Embryonic facial prominence (tissue), 1 donor: ENCODE measurements at regions not wholly inside any gene's neighbourhood (a gene's known extent, or its start where the extent isn't known, plus 50 kb on each side); places are given as distances from the start of the nearest gene placed in this dataset.
"Not testable (repeated sequence)": the region's sequence is repeated elsewhere in the genome, so short reads cannot be mapped to it uniquely, and the experiment has no call there.

ENCODE experiments used
- DNase-seq: peaks from one replicate; pipeline ENCODE4 v3.0.0-alpha.2; 2016; ENCODE audit errors: extremely low spot score

DNA sequence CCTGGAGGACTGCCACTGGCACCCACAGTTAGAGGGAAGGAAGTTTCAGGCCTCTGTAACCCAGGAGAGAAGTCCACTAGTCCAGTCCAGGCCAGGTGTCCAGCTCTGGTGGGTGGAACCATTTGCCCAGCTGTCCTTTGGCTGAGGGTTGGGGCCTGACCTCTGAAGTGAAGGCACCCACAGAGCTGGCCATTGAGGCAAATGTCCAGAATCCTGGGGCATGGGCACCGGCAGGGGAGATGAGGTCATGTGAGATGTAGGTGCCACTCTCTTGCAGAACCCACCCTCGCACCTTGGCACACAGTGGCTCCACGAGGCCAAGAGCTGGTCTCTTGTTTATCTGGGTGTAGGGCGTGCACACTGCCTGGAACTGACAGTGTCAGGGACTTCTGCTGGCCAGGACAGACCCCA, 162.8 kb downstream of the SMAD6 start:
- DNase-seq = no peak

DNA sequence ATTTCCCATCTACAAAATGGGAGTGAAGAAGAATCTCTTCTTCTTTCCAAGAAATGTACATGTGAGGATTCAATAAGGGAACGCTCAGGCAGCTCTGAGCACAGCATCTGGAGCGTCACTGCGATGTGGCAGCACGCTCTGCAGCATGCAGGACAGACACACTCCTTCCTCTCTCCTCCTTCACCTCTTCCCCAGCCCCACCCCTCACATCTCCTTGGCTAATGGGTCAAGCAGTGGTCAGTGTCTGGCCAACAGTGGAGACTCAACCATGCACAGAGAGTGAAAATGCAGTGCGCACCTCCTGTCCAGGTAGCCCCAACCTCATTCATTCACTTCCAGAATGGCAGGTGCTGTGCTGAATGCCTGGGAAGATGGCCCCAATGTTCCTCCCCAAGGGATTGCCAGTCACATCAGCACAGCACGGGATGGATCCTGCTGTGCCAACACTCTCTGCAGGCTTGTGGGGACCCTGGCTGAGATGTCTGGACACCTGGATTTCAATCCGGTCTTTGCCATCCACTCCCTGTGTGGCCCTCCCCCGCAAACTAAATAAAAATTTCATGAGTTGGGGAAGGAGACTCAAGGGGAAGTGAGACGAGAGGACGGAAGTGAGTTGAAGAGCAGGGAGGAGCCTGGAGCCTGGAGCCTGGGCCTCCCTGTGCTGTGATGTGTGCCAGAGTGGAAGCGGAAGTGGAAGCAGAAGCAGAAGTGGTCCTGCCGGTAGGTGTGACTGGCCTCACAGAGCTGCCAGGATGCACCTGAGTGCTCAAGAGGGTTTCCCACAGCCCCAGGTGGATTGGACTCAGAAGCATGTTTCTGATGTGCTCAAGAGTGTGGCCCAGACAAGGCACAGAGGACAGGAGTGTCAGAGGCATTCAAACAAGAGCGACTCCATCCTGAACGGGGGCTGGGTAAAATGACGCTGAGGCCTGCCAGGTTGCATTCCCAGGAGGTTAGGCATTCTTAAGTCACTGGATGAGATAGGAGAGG, 163.9 kb downstream of the SMAD6 start:
- no peak for DNase-seq

- no peak for DNase-seq
Observed at GRCh38 chr15:66866656-66867055, 164.6 kb downstream of the SMAD6 start.

DNA sequence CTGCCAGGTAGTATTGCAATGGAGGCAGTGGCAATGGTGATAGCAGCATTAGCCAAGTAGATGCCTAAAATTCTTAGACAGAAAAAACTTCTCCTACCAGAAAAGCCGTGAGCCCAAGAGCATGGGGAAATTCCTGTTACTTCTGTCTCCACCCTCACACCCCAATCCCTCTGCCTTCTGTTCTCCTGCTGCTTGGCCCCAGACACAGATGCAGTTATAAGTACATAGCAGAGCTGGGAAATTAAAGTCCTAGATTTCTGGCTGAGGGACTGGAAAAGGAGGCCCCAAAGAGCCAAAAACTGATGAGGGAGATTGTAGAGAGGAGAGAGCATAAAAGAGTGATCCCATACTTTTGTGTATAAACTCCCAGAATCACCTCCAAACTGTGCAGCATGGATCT, 166.9 kb downstream of the SMAD6 start:
- DNase-seq = no peak

DNA sequence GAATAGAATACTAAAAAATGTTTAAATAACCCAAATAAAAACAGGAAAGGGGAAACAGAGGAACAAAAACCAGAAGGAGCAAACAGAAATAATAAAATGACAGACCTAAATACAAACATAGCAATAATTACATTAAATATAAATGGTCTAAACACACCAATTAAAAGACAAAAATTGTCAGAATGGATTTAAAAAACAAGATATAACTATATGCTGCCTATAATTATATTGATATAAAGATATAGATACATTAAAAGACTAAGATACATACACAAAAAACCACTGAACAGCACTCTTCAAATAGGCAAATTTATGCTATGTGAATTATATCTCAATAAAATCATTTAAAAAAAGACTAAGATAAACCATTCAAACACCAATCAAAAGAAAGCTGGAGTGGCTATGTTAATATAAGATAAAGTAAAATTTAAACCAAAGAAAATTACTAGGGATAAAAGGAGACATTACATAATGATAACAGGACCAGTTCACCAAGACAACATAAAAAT, 168.9 kb downstream of the SMAD6 start:
- DNase-seq = no peak

DNA sequence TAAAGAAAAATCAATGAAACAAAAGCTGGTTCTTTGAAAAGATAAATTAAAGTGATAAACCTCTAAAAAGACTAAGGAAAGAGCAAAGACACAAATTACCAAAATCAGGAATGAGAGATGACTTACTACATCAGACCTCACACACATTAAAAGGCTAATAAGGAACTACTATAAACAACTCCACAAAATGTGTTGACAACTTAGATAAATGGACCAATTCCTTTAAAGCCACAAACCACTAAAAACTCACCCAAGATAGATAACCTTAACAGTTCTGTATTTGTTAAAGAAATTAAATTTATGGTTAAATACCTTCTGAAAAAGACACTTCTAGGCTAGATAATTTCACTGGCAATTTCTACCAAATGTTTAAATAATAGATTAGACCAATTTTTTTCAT, 170.4 kb downstream of the SMAD6 start:
- no peak for DNase-seq

DNA sequence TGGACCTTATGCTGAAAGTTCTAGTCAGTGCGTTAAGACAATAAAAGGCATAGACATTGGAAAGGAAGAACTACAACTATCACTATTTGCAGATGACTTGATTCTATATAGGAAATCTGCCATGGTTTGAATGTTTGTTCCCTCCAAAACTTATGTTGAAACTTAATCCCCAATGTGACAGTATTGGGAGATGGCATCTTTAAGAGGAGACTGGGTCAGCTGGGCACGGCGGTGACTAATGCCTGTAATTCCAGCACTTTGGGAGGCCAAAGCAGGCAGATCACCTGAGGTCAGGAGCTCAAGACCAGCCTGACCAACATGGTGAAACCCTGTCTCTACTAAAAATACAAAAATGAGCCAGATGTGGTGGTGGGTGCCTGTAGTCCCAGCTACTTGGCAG, 171.3 kb downstream of the SMAD6 start:
- not testable (repeated sequence) for DNase-seq

DNA sequence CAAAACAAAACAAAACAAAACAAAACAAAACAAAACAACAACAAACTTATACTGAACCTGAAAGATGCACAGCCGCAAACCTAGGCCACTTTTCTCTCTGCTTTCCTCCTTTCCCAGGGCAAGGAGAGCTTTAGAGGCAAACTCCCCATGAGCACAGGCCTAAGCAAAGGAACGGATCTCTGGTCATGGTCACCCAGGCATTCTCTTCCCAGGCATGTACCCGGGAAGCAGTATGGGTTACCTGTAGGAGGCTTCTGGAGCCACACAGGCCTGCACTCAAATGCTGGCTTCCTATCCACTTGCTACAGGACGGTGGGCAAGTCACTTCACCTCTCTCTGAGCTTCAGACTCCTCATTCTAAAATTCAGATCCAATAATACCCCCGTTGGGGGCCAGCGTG, 171.8 kb downstream of the SMAD6 start:
- DNase-seq = no peak

GRCh38 chr15:66875588-66876420, 173.8 kb downstream of the SMAD6 start:
- DNase-seq = no peak

DNA sequence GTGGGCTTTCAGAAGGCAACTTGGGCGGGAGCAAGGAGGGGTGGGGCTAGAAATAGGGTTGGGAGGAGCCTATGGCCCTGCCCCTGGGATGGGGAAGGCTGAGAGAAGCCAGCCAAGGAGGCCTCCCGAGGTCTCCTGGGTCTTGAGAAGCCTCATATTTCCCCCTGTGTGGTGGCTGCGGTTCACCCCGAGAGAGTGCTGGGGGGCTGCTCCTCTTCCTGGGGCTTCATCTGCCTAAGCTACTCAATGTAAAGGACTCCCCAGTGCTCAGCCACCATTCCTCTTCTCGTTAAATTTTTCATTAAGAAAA, 174.3 kb downstream of the SMAD6 start:
- no peak for DNase-seq

- DNase-seq = no peak
Observed at GRCh38 chr15:66876731-66877476, 174.9 kb downstream of the SMAD6 start.

DNA sequence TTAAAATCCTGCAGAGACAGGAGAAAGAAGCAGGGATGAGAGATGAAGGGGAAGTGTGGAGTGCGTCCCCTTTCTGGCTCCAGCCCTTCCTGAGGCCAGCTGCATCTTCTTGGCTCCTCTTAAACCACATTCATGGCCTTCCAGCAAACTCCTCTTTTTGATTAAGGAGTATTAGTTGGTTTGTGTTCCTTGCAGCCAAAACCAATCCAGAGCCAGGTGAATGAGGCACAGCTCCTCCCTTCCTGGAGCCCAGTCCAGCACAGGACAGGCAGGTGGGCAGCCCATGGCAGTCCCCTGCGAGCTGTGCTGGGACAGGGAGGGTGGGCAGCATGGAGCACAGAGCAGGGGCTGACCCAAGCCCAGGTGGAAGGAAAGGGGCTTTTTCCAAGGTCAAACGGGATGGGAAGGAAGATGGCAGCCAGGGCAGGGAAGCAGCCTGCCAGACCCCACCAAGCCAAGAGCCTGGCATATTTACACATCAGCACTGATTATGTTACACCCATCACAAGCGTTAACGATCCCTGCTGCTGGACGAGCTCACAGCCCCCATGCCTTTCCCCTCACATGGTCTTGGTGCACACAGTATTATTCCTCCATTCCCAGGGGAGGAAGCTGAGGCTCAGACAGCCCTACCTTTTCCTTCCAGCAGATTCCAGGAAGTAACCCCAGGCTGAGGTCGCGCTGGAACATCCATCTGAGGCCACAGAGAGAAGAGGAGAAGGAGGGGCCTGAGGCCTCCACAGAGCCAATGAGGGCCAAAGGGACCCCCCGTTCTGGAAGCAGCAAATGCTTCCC, 175.6 kb downstream of the SMAD6 start:
- no peak for DNase-seq

DNA sequence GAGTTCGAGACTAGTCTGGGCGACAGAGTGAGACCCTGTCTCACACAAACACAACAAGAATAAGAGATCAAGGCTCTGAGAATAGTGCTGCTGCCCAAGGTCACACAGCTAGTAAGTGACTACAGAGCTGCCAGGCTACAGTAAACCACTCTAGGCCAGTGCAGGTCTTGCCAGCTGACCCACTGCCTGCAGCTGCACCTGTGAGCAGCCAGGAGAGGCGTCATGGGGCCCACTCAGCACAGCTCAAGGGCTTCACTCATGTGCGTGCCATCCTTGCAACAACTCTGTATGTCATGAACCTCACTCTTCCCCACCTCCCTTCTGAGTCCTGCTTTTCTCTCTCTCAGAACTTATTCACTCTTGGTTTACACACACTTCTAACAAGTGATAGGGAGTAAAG, 176.7 kb downstream of the SMAD6 start:
- no peak for DNase-seq

DNA sequence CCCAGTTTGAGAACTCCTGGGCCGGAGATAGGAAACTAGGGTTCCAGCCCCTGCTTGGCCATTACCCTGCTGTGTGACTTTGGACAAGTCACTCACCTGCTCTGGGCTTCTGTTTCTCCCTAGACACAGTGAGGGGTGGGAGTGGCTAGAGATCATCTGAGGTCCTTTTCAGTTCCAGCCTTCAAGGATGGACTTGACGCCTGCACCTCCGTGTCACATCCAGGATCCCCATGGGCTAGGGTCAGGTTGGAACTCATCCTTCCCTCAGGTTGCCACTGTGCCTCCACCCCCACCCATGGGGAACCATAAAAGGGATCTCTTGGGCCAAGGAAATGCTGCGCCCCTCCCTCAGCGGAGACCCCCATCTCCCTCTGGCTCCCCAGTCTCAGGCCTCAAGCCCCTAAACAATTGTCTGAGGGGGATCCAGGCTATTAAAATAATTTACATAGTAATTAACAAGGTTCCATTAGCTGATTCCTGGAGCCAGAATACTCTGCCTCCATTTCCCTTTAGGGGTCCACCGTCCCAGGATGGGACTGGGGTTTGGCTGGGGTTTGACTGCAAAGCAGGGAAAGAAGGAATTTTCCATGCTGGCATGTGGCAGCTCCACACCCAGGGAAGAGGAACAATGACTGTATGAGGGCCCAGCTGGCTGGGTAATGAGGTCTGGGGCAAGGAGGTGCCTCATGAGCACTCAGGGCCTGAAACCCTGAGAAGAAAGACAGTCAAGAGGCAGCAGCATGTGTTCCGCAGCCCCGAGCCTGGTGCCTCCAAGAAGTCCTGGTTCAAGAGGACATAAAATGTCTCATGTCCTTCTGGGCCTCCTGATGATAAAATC, 177.7 kb downstream of the SMAD6 start:
- no peak for DNase-seq

- no peak for DNase-seq
Observed at GRCh38 chr15:66880380-66881155, 178.5 kb downstream of the SMAD6 start.

GRCh38 chr15:66881173-66881905, 179.3 kb downstream of the SMAD6 start:
- DNase-seq = no peak

- no peak for DNase-seq
Observed at GRCh38 chr15:66882251-66883020, 180.4 kb downstream of the SMAD6 start.
